ENCODE measurements at regions not wholly inside any gene's neighbourhood (a gene's known extent, or its start where the extent isn't known, plus 50 kb on each side); places are given as distances from the start of the nearest gene placed in this dataset.

GRCh38 chr4:185870366-185870765 lies 58.4 kb upstream of the SORBS2 start:
- no peak for DNase-seq (ENCODE audit: low spot score)
- no peak for TF ChIP-seq CTCF (conservative IDR thresholded peaks at IDR 0.05; ENCODE audit: low read depth)
- ChIA-PET POLR2A (ENCODE audit: low non-redundant PET) (no interaction called here), CTCF (interaction anchor here (1.4 kb wide), 1 partner anchor 151 kb away, joined by 3 read pairs; no protein-coding TSS in a partner anchor)
- no peak overlapping the region for H3K27ac ChIP-seq

- DNase-seq (ENCODE audit: low spot score): no peak
- no peak overlapping the region for H3K27ac ChIP-seq
- no peak for TF ChIP-seq CTCF (conservative IDR thresholded peaks at IDR 0.05; ENCODE audit: low read depth)
- ChIA-PET CTCF (interaction anchor here (0.6 kb wide), 1 partner anchor 36 kb away, joined by 3 read pairs; no protein-coding TSS in a partner anchor), POLR2A (ENCODE audit: low non-redundant PET) (no interaction called here)
Measured at GRCh38 chr4:185872747-185873380, 60.9 kb upstream of the SORBS2 start.

- no peak overlapping the region for H3K27ac ChIP-seq
- ChIA-PET CTCF (no interaction called here), POLR2A (ENCODE audit: low non-redundant PET) (no interaction called here)
- TF ChIP-seq CTCF (conservative IDR thresholded peaks at IDR 0.05; ENCODE audit: low read depth): no peak
- DNase-seq (ENCODE audit: low spot score): peak; percentile 36
Measured at GRCh38 chr4:185874516-185875230, 62.7 kb upstream of the SORBS2 start.

- ChIA-PET CTCF (interaction anchor here (0.7 kb wide), 1 partner anchor 145 kb away, joined by 4 read pairs; no protein-coding TSS in a partner anchor), POLR2A (ENCODE audit: low non-redundant PET) (no interaction called here)
- H3K27ac ChIP-seq: no peak overlapping the region
- DNase-seq (ENCODE audit: low spot score): no peak
- no peak for TF ChIP-seq CTCF (conservative IDR thresholded peaks at IDR 0.05; ENCODE audit: low read depth)
Measured at GRCh38 chr4:185875316-185875907, 63.4 kb upstream of the SORBS2 start.

- no peak for TF ChIP-seq CTCF (conservative IDR thresholded peaks at IDR 0.05; ENCODE audit: low read depth)
- CTCF ChIA-PET: no interaction called here
Measured at GRCh38 chr4:185878633-185879032, 66.6 kb upstream of the SORBS2 start.

GRCh38 chr4:185879666-185880312 lies 67.8 kb upstream of the SORBS2 start:
- no peak for DNase-seq (ENCODE audit: low spot score)
- no peak for TF ChIP-seq CTCF (conservative IDR thresholded peaks at IDR 0.05; ENCODE audit: low read depth)
- POLR2A ChIA-PET (ENCODE audit: low non-redundant PET): no interaction called here
- no peak overlapping the region for H3K27ac ChIP-seq
- CTCF ChIA-PET: no interaction called here

More at GRCh38 chr4:185878633-185879032, 66.6 kb upstream of the SORBS2 start:
- no peak overlapping the region for H3K27ac ChIP-seq
- no peak for DNase-seq (ENCODE audit: low spot score)
- POLR2A ChIA-PET (ENCODE audit: low non-redundant PET): no interaction called here

Data from RWPE1 (cell line).